ENCODE measurements at regions not wholly inside any gene's neighbourhood (a gene's known extent, or its start where the extent isn't known, plus 50 kb on each side); places are given as distances from the start of the nearest gene placed in this dataset.
"Not testable (repeated sequence)": the region's sequence is repeated elsewhere in the genome, so short reads cannot be mapped to it uniquely, and the experiment has no call there.

DNA sequence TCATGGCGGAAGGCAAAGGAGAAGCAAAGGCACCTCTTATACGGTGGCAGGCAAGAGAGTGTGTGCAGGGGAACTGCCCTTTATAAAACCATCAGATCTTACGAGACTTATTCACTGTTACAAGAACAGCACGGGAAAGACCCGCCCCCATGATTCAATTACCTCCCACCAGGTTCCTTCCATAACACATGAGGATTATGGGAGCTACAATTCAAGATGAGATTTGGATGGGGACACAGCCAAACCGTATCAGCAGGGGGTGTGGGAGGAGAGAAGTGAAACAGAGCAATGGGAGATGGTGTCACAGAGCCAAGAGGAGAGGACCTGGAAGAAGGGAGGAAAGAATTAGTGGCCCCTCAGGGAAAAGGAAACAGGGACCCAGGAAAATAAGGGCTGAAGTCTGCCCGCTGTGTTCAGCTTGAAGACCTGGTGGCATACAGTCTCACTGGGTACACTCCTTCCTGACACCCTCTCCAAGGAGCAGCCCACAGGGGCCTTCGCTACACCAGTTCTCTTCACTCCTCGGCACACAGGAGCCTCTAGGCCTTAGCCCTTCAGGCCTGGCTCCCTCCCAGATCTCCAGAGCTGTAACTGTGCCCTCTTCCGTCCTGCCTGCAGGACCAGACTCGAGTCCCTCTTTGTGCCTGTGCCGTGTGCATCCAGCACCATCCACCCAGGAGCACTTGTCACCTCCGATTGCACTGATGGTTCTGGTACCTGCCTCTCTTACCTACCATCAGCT is 262.1 kb downstream of the EIPR1 start:
- no peak for DNase-seq (ENCODE audit: low spot score)

DNA sequence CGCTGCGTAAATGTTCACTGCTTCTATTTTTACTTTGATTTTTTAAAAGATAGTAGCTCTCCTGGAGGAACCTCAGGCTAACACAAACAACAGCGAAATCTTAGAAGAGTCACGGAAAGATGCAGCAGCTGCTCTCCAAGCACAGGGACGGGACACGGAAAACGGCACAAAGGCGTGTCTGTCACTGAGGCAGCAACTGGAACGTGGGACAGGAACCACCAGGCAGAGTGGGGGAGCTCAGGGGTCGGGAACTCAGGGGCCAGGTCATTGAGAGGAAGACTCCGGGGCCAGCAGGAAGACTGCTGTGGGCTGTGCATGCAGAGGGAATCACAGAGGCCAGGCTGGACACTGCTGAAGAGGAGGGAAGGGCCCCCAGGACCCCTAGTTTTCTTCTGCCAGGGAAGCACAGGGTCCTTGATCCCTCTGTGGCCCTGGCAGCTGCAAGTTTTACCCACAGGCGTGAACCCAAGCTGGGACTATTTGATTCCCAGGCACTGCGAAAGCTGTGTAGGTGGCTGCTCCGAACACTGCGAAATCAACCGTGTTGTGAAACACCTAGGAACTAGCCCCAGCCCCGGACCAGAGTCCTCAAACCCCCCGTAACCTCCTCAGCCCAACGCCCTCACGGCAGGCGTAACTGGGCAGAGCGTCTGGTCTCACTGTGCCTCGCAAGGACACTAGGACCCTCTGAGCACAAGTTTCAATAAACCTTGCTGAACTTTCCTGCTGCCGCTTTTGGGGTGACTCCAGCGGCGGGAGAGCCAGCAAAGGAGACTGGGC is 263.0 kb downstream of the EIPR1 start:
- DNase-seq (ENCODE audit: low spot score) = no peak

DNA sequence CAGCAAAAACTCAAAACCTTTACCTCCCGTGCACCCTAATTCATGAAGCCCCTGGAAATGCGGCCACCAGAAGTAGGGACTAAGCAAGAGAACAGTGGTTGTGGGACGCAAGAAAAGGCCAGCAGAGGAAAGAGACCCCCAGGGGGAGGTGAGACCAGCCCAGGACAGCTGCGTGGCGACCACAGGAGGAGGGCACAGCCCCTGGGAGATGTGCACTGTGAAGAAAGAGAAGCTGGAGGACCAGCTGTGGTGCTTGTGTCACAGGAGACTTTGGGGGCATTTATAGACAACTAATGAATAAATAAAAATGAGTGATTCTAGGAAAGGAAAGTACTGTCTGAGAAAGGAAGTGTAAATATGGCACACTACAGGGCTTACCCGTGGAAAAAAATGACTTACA is 263.8 kb downstream of the EIPR1 start:
- DNase-seq (ENCODE audit: low spot score) = no peak

DNA sequence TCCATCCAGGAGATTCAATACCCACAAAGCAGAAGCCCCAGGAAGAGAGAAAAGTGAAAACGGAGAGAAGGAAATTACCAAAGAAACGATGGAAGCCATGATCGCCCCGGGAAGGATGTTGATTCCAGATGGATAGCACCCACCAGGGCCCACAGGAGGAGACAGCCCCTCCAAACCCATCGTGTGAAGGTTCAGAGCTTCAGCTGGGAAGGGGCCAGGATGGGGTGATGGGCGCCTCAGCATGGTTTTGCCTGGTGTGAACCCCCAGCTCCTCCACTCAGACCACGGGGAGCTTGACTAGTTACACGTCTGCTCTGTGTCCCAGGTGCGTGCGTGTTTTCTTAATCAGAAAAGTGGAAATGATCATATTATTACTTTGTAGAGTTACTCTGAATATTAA is 264.5 kb downstream of the EIPR1 start:
- DNase-seq (ENCODE audit: low spot score) = no peak

DNA sequence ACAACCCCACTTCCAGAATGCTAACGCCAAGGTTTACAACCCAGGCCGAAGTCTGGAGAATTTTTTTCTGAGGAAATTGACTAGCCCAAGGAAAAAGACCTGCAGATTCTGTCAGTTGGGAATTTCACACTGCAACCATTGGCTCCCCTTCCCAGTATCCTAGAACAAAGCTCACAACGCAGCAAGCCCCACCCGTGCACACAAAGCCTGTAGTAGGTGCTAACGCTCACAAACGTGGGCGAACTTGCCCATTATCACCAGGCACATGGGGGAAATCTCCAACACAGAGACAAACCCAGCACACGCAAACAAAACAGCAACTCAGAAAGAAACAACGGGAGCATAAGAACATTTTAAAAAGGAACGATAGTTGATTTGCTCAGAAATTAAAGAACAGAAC is 265.1 kb downstream of the EIPR1 start:
- DNase-seq (ENCODE audit: low spot score) = no peak

DNA sequence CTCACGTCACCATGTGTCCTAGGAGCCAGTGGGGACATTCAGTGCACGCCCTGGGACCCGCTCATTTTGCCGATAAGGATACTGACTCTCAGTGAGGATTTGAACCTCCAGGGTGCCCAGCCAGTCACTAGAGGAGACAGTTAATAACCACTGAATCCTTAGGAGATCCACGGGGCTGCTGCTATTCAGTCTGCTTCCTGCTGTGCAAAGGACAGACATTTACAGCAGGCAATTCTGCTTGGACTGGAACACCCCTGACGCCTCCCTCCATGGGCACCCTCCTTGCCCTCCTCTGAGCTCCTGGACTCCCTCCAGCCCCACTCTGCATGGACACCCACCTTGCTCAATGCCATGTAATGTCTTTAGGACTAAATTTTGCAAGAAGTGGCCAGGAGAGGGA is 265.5 kb downstream of the EIPR1 start:
- no peak for DNase-seq (ENCODE audit: low spot score)

DNA sequence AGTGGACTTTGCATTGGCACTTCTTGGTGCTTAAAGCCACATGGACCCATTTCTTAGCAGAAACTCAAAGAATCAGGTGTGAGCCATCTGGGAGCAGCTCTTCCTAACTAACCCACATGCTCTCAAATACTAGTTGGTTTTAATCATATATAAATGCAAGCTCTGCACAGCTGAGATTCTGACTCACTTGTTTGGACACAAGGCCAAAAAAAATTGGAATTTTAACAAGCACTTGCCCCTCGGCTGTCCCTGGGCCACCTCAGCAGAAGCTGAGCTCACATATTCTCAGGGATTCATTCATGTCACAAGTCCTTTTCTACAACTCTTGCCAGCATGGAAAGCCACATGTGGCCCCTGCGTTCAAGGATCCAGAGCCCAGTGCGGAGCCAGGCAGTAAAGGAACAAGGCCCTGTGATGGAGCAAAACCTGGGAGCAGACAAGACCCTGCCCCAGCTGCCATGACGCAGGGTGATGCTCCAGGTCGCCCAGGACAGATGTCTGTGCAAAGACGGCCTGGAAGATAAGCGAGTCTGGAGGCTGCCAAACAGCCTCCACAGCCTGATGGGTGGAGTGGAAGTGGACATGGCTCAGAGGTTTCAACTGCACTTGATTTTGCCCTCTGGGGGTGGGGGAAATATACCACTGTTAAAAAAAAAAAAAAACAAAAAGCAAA is 266.5 kb downstream of the EIPR1 start:
- no peak for DNase-seq (ENCODE audit: low spot score)

DNA sequence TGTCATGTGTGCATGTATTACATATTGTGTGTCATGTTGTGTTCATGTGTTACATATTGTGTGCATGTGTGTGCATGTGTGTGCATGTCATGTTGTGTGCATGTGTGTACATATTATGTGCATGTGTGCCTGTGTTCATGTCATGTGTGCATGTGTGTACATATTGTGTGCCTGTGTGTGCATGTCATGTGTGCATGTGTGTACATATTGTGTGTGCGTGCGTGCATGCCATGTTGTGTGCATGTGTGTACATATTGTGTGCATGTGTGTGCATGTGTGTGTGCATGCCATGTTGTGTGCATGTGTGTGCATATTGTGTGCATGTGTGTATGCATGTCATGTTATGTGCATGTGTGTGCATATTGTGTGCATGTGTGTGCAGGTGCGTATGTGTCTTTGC is 267.1 kb downstream of the EIPR1 start:
- no peak for DNase-seq (ENCODE audit: low spot score)

DNA sequence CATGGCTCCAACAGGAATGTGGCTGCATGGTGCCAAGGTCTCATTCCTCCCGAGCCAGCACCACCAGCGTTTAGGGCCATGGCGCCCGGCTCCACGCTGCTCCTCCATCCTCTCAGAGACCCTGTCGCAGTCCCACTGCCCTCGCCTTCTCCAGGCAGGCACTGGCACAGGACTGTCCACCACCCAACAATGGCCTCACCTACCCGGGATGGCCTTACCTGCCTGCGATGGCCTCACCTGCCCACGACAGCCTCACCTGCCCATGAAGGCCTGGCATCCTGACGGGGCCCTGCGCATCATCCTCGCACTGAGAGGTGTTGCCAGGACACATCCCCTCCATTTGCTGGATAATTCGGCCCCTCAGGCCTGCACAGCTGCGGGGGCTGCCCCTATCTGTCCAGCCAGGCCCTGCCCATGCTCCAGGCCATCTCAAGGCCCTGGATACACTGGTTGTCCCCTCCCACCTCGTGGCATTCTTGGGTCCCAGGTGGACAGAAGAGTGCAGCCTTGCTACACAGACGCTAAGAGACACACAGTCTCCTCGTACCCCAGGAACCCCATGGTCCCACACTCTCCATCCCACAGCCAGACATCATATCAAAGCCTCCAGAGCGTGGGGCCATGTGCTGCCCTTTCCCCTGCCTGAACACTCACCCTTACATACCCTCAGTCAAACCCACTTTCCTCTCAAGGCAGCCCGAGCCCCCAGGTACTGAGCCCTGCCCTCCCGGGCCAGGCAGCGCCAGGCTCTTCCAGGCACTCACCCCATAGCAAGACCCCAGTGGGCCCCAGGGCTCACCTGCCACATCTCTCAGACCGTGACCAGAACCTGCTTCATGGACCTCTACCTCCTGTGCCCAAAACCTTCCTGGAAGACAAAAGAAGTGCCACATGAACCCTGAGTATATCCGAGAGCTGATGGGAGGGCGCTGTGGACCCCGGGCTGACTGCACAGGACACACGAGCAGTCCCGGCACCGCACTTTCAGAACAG is 268.6 kb downstream of the EIPR1 start:
- no peak for DNase-seq (ENCODE audit: low spot score)

DNA sequence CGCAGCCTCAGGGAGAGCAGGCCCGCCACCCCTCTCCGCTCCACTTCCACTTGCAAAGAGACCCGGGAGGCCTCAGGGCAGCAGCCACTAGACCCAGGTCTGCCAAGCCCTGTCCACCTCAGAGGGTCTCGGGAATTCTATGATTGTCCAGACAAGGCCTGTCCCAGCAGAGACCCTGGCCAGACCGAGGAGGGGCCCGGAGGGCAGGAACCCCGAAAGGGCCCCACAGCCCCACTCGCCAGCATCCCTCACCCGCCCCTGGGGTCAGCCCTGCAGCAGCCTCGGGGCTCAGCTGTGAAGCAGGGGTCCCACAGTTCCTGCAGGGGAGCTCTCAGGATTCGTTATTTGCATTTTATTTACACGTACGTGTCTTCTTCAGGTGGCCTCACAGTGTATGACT is 269.5 kb downstream of the EIPR1 start:
- no peak for DNase-seq (ENCODE audit: low spot score)

DNA sequence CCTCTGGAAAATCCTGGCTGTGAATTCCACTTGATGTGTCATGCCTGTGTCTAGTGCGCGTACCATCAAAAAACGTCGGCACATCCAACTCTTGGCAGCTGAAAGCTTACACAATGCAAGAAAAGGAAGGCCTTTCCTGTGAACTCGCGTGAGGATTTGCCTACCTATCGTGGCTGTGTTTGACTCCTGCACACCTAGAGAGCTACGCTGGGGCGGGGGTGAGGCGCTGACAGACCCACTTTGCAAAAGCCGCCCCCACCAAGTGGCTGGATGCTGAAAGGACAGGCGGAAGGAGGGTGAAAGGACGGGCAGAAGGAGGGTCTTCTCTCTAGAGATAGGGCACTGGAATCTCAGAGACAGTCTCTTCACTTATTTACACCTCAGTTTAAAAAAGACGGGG is 270.1 kb downstream of the EIPR1 start:
- DNase-seq (ENCODE audit: low spot score) = no peak

DNA sequence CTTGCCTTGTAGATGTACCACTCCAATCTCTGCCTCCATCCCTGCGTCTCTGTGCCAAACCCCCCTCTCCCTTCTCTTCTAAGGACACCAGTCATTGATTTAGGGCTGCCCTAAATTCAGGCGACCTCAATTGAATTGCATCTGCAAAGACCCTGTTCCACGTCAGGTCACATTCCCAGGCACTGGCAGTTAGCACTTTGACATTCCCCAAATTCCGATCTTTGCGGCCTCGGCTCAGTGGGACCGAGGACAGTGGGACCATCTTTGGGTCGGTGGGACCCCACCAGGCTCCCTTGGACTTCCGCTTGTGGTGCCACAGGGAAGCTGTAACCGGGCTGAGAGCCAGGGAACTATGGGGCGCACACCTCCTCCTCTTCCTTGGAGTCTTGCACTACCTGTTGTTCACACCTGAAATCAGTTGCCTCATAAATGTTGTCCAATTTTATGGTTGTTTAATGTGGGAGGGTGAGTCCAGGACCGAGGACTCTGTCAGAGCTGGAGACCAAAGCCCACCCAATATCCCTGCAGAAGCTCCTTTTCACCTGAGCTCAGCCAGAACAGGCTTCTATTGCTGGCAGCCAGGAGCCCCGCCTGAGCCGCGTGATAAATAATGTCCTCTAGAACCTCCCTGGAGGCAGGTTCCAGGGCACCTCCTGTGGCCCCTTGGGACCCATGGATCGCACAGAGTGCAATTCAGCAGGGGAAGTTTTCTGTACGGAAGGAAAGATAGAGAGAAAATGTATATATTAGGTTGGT is 271.6 kb downstream of the EIPR1 start:
- no peak for DNase-seq (ENCODE audit: low spot score)

DNA sequence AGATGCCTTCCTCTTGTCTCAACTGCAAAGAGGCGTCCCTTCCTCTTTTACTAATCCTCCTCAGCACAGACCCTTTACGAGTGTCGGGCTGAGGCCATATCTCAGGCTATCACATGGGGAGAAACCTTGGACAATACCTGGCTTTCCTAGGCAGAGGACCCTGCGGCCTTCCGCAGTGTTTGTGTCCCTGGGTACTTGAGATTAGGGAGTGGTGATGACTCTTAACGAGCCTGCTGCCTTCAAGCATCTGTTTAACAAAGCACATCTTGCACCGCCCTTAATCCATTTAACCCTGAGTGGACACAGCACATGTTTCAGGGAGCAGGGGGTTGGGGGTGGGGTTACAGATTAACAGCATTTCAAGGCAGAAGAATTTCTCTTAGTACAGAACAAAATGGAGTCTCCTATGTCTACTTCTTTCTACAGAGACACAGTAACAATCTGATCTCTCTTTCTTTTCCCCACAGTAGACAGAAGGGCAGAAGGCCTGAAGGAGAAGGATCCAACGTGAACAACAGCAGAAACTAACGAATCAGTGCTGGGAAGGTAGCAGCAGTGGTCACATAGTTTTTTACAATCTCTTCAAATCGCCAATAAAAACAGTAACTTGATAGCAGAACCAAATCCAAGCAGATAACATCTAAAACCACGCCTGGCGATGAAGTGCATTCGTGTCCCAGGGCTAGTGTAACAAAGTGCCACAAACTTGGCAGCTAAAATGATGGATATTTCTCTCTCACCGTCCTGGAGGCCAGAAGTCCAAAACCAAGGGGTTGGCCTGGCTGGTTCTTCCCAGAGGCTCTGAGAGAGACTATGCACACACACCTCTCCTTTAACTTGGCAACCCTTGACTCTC is 272.4 kb downstream of the EIPR1 start:
- not testable (repeated sequence) for DNase-seq (ENCODE audit: low spot score)

DNA sequence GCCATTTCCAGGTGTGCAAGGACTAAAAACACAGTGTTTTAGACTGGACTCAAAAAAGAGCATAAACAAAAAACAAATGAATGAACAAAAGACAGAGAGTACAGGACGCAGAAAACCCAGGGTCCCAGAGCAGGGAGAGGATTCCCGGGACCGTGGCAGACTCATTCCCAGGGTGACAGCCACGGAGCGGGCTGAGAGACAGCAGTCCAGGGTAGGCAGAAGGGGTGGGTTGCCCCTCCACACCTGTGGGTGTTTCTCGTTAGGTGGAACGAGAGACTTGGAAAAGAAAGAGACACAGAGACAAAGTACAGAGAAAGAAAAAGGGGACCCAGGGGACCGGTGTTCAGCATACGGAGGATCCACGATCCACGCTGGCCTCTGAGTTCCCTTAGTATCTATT is 273.4 kb downstream of the EIPR1 start:
- no peak for DNase-seq (ENCODE audit: low spot score)

DNA sequence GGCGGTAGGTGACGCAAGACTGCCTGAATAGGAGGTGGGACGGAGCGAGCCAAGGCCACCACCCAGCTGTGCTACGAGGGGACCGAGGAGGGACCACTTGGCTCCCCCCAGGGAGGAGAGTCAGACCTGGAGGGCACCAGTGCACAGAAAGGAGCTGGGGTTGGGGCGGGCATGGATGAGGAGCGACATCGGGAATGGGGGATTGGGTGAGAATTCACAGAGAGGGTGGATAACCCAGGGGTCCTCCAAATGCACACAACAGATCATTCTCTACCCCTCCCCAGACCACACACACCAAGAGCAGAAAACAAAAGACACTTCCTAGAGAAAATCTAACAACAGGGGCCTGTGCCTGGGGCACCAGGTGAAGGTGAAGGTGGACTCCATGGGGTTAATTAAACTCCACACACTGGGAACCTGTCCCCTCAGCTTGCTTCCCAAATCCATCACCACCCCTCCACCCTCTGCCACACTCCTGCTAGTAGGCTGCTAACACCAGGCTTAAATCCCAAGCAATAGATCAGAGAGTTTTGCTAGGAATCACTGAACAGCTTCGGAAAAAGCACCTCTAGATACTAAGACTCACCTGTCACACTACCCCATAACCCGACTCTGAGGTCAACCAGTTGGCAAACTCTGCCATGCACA is 274.6 kb downstream of the EIPR1 start:
- no peak for DNase-seq (ENCODE audit: low spot score)

DNA sequence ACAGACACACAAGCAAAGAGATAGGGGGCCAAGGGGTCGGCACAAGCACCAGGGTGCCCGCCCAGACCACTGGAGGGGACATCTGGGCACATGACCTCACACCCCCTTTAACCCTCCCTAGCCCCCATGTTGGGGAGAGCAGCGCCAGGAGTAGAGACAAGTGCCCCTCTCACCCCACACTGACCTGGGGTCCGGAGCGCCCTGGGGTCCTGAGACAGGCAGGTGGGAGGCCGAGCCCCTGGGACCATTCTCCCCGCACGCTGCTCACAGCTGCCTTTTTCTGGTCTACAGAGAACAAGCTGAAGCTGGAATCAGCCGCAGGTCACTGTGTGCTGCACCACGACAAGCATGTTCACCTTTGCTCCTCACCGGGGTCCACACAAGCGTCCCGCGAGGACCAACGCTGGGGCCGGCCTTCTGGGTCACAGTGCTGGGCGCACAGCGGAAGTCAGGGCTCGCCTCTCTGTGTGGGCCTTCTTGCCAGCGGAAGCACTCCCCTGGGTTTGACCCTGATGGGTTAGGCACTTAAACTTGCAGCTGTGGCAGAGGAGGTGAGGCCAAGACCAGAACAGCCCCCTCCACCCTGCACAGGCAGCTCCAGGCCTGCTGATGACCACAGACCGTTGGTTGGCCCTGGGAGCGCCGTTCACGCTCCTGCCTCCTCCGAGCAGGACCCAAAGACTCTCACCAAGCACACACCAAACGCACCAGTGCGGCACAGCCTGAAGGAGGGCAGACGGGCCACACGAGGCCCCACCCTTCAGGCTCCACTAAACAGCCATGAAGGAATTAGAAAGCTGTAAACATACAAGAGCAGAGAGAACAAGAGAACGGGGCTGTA is 275.3 kb downstream of the EIPR1 start:
- DNase-seq (ENCODE audit: low spot score) = no peak

DNA sequence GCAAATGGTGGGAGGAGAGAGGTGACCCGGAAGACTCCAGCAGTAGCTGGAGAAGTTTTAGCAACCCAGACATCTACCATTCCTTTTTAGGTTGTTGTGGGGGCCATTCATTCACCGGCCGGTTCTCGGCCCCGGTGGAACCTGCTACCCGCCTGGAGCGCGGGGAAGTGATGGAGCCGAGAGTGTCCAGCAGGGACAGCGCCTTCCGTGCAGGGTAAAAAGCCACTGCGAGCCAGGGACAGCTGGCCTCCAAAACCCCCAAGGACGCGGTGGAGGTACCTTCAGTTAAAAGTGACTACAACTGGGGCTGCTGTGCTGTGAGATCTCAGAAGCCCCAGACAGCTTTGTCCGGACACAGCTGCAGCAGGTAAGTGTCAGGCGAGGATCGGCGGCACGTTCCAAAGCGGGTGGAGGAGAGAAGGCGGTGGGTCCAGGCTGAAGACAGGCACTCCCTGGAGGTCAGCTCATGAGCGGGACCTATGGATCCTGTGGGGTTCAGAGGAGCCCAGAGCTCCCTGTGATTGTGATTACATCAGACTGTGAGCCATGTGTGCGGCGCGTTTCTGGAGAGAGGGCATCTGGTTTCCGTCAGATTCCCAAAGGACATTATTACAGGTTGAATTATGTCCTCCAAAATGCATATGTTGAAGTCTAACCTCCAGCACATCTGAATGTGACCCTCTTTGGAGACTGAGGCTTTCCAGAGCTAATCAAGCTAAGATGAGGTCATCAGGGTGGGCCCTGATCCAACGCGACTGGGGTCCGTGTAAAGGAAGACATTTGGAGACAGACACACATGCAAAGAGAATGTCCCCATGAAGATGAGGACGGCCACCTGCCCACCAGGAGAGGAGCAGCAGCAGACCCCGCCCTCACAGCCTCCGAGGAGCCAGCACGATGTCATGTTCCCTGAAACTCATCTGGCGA is 276.3 kb downstream of the EIPR1 start:
- DNase-seq (ENCODE audit: low spot score) = no peak

DNA sequence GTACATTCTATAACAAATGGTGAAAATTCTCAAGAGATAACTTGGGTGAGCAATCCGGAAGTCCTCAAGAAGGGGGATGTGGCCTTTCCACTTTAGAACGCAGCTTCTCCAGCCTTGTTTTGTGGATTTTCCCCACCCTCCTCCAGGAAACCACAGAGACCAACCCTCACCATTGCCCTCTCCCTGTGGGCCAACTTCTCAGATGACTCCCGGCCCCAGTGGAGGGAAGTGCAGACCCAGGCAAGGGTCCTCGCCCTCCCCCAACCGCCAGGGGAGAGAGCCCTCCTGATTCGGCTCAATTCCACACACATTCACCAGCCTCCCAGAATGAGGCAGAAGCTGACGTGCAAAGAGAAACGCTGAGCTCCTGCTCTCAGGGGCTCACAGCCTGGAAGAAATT is 277.2 kb downstream of the EIPR1 start:
- DNase-seq (ENCODE audit: low spot score) = no peak

Data from HuH-7.5 (cell line).